GM12892 (cell line): ENCODE measurements at regions not wholly inside any gene's neighbourhood (a gene's known extent, or its start where the extent isn't known, plus 50 kb on each side); places are given as distances from the start of the nearest gene placed in this dataset.

ENCODE experiments used
- POLR2A ChIP-seq: IDR thresholded peaks from 2 replicates; pipeline ENCODE4 v1.6.1; 2011; ENCODE audit warnings: low read depth, low read length, control low read depth
- POLR2AphosphoS5 ChIP-seq: IDR thresholded peaks from 2 replicates; pipeline ENCODE4 v1.6.1; 2011; ENCODE audit warnings: low read depth, low read length, control low read depth

DNA sequence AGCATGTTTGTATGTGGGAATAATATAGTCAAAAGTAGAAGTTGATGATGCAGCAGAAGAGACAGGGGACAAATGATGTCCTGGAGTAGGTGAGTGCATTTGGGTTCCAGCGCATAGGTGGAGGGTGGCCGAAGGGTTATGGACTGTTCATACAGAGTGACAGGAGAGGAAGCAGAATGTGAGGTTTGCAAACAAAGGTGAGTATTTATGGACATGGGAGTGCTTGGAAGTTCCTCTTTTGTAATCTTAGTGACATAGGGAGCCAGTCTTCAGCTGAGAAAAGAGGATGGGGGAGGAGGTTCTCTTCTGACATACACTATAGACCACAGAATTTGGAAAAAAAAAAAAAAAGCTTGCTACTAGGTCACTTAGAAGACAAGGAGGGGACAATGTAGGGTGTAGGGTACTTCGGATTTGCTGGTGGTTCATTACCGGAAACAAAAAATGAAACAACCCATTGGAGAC is 331.6 kb downstream of the DLEU7 start:
- no peak for TF ChIP-seq POLR2A
- TF ChIP-seq POLR2AphosphoS5, result no peak
